Retinal pigment epithelial cell (primary cell): ENCODE measurements at regions not wholly inside any gene's neighbourhood (a gene's known extent, or its start where the extent isn't known, plus 50 kb on each side); places are given as distances from the start of the nearest gene placed in this dataset.

ENCODE experiments used
- DNase-seq: peaks from one replicate; pipeline ENCODE4 v3.0.0-alpha.2; 2010; ENCODE audit warnings: low read depth
- H3K4me3 ChIP-seq: 2 replicates; pipeline ENCODE4 v1.5.1; 2011; ENCODE audit warnings: mild to moderate bottlenecking, low read length, control low read depth, moderate library complexity
- CTCF ChIP-seq: conservative IDR thresholded peaks from 2 replicates; pipeline ENCODE4 v1.5.1; 2011; ENCODE audit warnings: low read depth, low read length, control low read depth, inconsistent platforms

- TF ChIP-seq CTCF = no peak
- H3K4me3 ChIP-seq = no peak overlapping the region
- DNase-seq = no peak
Observed at GRCh38 chr1:104467590-104467989, 717.9 kb downstream of the AMY1C start.

GRCh38 chr1:104468282-104468681 is 718.6 kb downstream of the AMY1C start:
- no peak overlapping the region for H3K4me3 ChIP-seq
- no peak for TF ChIP-seq CTCF
- no peak for DNase-seq

- no peak overlapping the region for H3K4me3 ChIP-seq
- TF ChIP-seq CTCF = no peak
- no peak for DNase-seq
Observed at GRCh38 chr1:104476126-104476525, 726.4 kb downstream of the AMY1C start.

- no peak overlapping the region for H3K4me3 ChIP-seq
- no peak for TF ChIP-seq CTCF
- no peak for DNase-seq
Observed at GRCh38 chr1:104488296-104489015, 738.8 kb downstream of the AMY1C start.

GRCh38 chr1:104526158-104526795 is 776.6 kb downstream of the AMY1C start:
- no peak overlapping the region for H3K4me3 ChIP-seq
- no peak for DNase-seq
- TF ChIP-seq CTCF = no peak

GRCh38 chr1:104531990-104532389 is 782.3 kb downstream of the AMY1C start:
- no peak overlapping the region for H3K4me3 ChIP-seq
- DNase-seq = no peak
- no peak for TF ChIP-seq CTCF

GRCh38 chr1:104574620-104575019 is 824.9 kb downstream of the AMY1C start:
- no peak for TF ChIP-seq CTCF
- DNase-seq = no peak

More at GRCh38 chr1:104574620-104575019, 824.9 kb downstream of the AMY1C start:
- H3K4me3 ChIP-seq = no peak overlapping the region
